ENCODE measurements at regions not wholly inside any gene's neighbourhood (a gene's known extent, or its start where the extent isn't known, plus 50 kb on each side); places are given as distances from the start of the nearest gene placed in this dataset.

GRCh38 chr11:134738581-134738980 lies 326.5 kb upstream of the B3GAT1 start:
- Histone ChIP-seq H3K4me3 (ENCODE audit: low read depth in 1 of 2, low read length in 2 of 2) (no peak overlapping the region), H3K4me1 (ENCODE audit: control insufficient read depth in 1 of 2, insufficient read depth in 2 of 2, low read length in 2 of 2) (peaks cover 0 to 8% of the 10 kb centered on the region in 2 donors), H3K36me3 (ENCODE audit: control insufficient read depth in 1 of 2, insufficient read depth in 2 of 2, low read length in 2 of 2) (no peaks in the 10 kb centered on the region), H3K9me3 (ENCODE audit: control insufficient read depth in 1 of 2, low read length in 2 of 2) (no peaks in the 10 kb centered on the region), H3K27me3 (ENCODE audit: low read depth, low read length) (peaks cover 4% of the 10 kb centered on the region), H3K27ac (ENCODE audit: low read length) (no peak overlapping the region)

GRCh38 chr11:134737563-134738510 lies 325.8 kb upstream of the B3GAT1 start:
- Histone ChIP-seq H3K27ac (ENCODE audit: low read length) (no peak overlapping the region), H3K27me3 (ENCODE audit: low read depth, low read length) (peaks cover 4% of the 10 kb centered on the region), H3K4me3 (ENCODE audit: low read depth in 1 of 2, low read length in 2 of 2) (no peak overlapping the region), H3K4me1 (ENCODE audit: control insufficient read depth in 1 of 2, insufficient read depth in 2 of 2, low read length in 2 of 2) (peaks cover 0 to 8% of the 10 kb centered on the region in 2 donors), H3K9me3 (ENCODE audit: control insufficient read depth in 1 of 2, low read length in 2 of 2) (no peaks in the 10 kb centered on the region), H3K36me3 (ENCODE audit: control insufficient read depth in 1 of 2, insufficient read depth in 2 of 2, low read length in 2 of 2) (no peaks in the 10 kb centered on the region)

- no peaks in the 10 kb centered on the region for H3K9me3 ChIP-seq (ENCODE audit: control insufficient read depth in 1 of 2, low read length in 2 of 2)
- H3K4me1 ChIP-seq (ENCODE audit: control insufficient read depth in 1 of 2, insufficient read depth in 2 of 2, low read length in 2 of 2): peaks cover 0 to 10% of the 10 kb centered on the region in 2 donors
- no peak overlapping the region for H3K27ac ChIP-seq (ENCODE audit: low read length)
- H3K4me3 ChIP-seq (ENCODE audit: low read depth in 1 of 2, low read length in 2 of 2): no peak overlapping the region
- no peaks in the 10 kb centered on the region for H3K36me3 ChIP-seq (ENCODE audit: control insufficient read depth in 1 of 2, insufficient read depth in 2 of 2, low read length in 2 of 2)
- H3K27me3 ChIP-seq (ENCODE audit: low read depth, low read length): peaks cover 4% of the 10 kb centered on the region
Measured at GRCh38 chr11:134736251-134736947, 324.4 kb upstream of the B3GAT1 start.

GRCh38 chr11:134734894-134735293 lies 322.9 kb upstream of the B3GAT1 start:
- no peak overlapping the region for H3K27ac ChIP-seq (ENCODE audit: low read length)
- no peaks in the 10 kb centered on the region for H3K9me3 ChIP-seq (ENCODE audit: control insufficient read depth in 1 of 2, low read length in 2 of 2)
- H3K4me1 ChIP-seq (ENCODE audit: control insufficient read depth in 1 of 2, insufficient read depth in 2 of 2, low read length in 2 of 2): peaks cover 0 to 12% of the 10 kb centered on the region in 2 donors
- H3K36me3 ChIP-seq (ENCODE audit: control insufficient read depth in 1 of 2, insufficient read depth in 2 of 2, low read length in 2 of 2): no peaks in the 10 kb centered on the region
- H3K27me3 ChIP-seq (ENCODE audit: low read depth, low read length): peaks cover 4% of the 10 kb centered on the region
- no peak overlapping the region for H3K4me3 ChIP-seq (ENCODE audit: low read depth in 1 of 2, low read length in 2 of 2)

GRCh38 chr11:134734141-134734845 lies 322.3 kb upstream of the B3GAT1 start:
- H3K27me3 ChIP-seq (ENCODE audit: low read depth, low read length): peaks cover 4% of the 10 kb centered on the region
- H3K27ac ChIP-seq (ENCODE audit: low read length): no peak overlapping the region
- no peaks in the 10 kb centered on the region for H3K9me3 ChIP-seq (ENCODE audit: control insufficient read depth in 1 of 2, low read length in 2 of 2)
- peaks cover 0 to 12% of the 10 kb centered on the region in 2 donors for H3K4me1 ChIP-seq (ENCODE audit: control insufficient read depth in 1 of 2, insufficient read depth in 2 of 2, low read length in 2 of 2)
- H3K4me3 ChIP-seq (ENCODE audit: low read depth in 1 of 2, low read length in 2 of 2): no peak overlapping the region
- H3K36me3 ChIP-seq (ENCODE audit: control insufficient read depth in 1 of 2, insufficient read depth in 2 of 2, low read length in 2 of 2): no peaks in the 10 kb centered on the region

GRCh38 chr11:134733646-134734045 lies 321.6 kb upstream of the B3GAT1 start:
- Histone ChIP-seq H3K27me3 (ENCODE audit: low read depth, low read length) (peaks cover 4% of the 10 kb centered on the region), H3K4me3 (ENCODE audit: low read depth in 1 of 2, low read length in 2 of 2) (no peak overlapping the region), H3K27ac (ENCODE audit: low read length) (no peak overlapping the region), H3K4me1 (ENCODE audit: control insufficient read depth in 1 of 2, insufficient read depth in 2 of 2, low read length in 2 of 2) (peaks cover 0 to 12% of the 10 kb centered on the region in 2 donors), H3K9me3 (ENCODE audit: control insufficient read depth in 1 of 2, low read length in 2 of 2) (no peaks in the 10 kb centered on the region), H3K36me3 (ENCODE audit: control insufficient read depth in 1 of 2, insufficient read depth in 2 of 2, low read length in 2 of 2) (no peaks in the 10 kb centered on the region)

GRCh38 chr11:134731213-134731961 lies 319.3 kb upstream of the B3GAT1 start:
- Histone ChIP-seq H3K36me3 (ENCODE audit: control insufficient read depth in 1 of 2, insufficient read depth in 2 of 2, low read length in 2 of 2) (no peaks in the 10 kb centered on the region), H3K27ac (ENCODE audit: low read length) (no peak overlapping the region), H3K27me3 (ENCODE audit: low read depth, low read length) (no peaks in the 10 kb centered on the region), H3K9me3 (ENCODE audit: control insufficient read depth in 1 of 2, low read length in 2 of 2) (no peaks in the 10 kb centered on the region), H3K4me1 (ENCODE audit: control insufficient read depth in 1 of 2, insufficient read depth in 2 of 2, low read length in 2 of 2) (peaks cover 0 to 12% of the 10 kb centered on the region in 2 donors), H3K4me3 (ENCODE audit: low read depth in 1 of 2, low read length in 2 of 2) (no peak overlapping the region)

GRCh38 chr11:134730561-134731212 lies 318.6 kb upstream of the B3GAT1 start:
- H3K4me1 ChIP-seq (ENCODE audit: control insufficient read depth in 1 of 2, insufficient read depth in 2 of 2, low read length in 2 of 2): peaks cover 0 to 12% of the 10 kb centered on the region in 2 donors
- H3K36me3 ChIP-seq (ENCODE audit: control insufficient read depth in 1 of 2, insufficient read depth in 2 of 2, low read length in 2 of 2): no peaks in the 10 kb centered on the region
- no peaks in the 10 kb centered on the region for H3K27me3 ChIP-seq (ENCODE audit: low read depth, low read length)
- H3K27ac ChIP-seq (ENCODE audit: low read length): no peak overlapping the region
- no peak overlapping the region for H3K4me3 ChIP-seq (ENCODE audit: low read depth in 1 of 2, low read length in 2 of 2)
- no peaks in the 10 kb centered on the region for H3K9me3 ChIP-seq (ENCODE audit: control insufficient read depth in 1 of 2, low read length in 2 of 2)

GRCh38 chr11:134730101-134730500 lies 318.1 kb upstream of the B3GAT1 start:
- H3K4me1 ChIP-seq (ENCODE audit: control insufficient read depth in 1 of 2, insufficient read depth in 2 of 2, low read length in 2 of 2): peaks cover 0 to 12% of the 10 kb centered on the region in 2 donors
- no peaks in the 10 kb centered on the region for H3K27me3 ChIP-seq (ENCODE audit: low read depth, low read length)
- H3K4me3 ChIP-seq (ENCODE audit: low read depth in 1 of 2, low read length in 2 of 2): no peak overlapping the region
- no peaks in the 10 kb centered on the region for H3K36me3 ChIP-seq (ENCODE audit: control insufficient read depth in 1 of 2, insufficient read depth in 2 of 2, low read length in 2 of 2)
- no peaks in the 10 kb centered on the region for H3K9me3 ChIP-seq (ENCODE audit: control insufficient read depth in 1 of 2, low read length in 2 of 2)
- no peak overlapping the region for H3K27ac ChIP-seq (ENCODE audit: low read length)

- Histone ChIP-seq H3K9me3 (ENCODE audit: control insufficient read depth in 1 of 2, low read length in 2 of 2) (no peaks in the 10 kb centered on the region), H3K27me3 (ENCODE audit: low read depth, low read length) (no peaks in the 10 kb centered on the region), H3K4me1 (ENCODE audit: control insufficient read depth in 1 of 2, insufficient read depth in 2 of 2, low read length in 2 of 2) (peaks cover 0 to 4% of the 10 kb centered on the region in 2 donors), H3K27ac (ENCODE audit: low read length) (no peak overlapping the region), H3K4me3 (ENCODE audit: low read depth in 1 of 2, low read length in 2 of 2) (no peak overlapping the region), H3K36me3 (ENCODE audit: control insufficient read depth in 1 of 2, insufficient read depth in 2 of 2, low read length in 2 of 2) (no peaks in the 10 kb centered on the region)
Measured at GRCh38 chr11:134728186-134728585, 316.1 kb upstream of the B3GAT1 start.
